NT2/D1 (cell line): ENCODE measurements at regions not wholly inside any gene's neighbourhood (a gene's known extent, or its start where the extent isn't known, plus 50 kb on each side); places are given as distances from the start of the nearest gene placed in this dataset.

ENCODE experiments used
- SUZ12 ChIP-seq: IDR thresholded peaks from 2 replicates; pipeline ENCODE4 v1.6.1; 2011; ENCODE audit not compliant: insufficient read length, insufficient read depth; ENCODE audit errors: extremely low read depth
- YY1 ChIP-seq: IDR thresholded peaks from 2 replicates; pipeline ENCODE4 v1.6.1; 2011; ENCODE audit not compliant: insufficient read length, insufficient read depth
- ZNF274 ChIP-seq: IDR thresholded peaks from 2 replicates; pipeline ENCODE4 v1.6.1; 2011; ENCODE audit warnings: mild to moderate bottlenecking, low read depth, low read length

DNA sequence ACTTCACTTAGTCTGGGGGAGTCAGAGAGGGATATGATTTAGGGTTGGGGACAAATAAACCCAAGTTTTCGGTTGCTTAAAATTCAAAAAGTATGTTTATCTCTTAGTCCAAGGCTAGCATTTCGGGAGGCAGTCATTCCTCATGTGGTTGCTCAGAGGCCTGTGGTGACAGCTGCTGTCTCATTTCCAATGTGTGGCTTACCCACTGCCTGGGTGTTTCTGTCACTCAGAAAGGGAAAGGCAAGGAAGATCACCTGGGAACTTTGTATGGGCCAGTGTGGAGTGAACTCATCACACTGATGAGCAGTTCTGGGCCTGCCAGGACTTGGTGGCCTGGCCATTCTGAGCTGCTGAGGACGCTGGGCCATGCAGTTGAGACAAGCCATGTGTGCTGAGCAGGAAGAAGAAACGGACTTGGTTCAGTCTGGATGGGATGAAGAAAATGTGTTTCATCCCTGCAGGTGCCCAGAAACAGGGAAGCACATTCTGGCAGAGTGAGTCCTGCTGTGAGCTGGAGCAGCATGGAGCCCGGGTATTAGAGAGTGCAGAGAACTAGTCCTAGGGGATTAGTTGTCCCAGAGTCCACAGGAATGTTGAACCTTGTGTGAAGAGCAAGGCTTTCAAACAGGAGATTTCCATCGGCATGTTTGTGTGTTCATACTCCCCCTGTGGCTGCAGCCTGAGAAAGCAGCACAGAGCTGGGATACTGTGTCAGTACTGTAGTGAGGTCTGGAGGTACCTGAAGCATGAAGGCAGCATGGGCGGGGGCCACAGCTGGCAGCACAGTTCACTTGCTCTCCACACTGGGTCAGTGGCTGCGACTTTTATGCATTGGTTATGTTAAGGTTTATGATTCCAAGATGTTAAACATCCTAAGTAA is 211.1 kb upstream of the IGFBP3 start:
- TF ChIP-seq ZNF274 = no peak
- TF ChIP-seq YY1 = no peak
- TF ChIP-seq SUZ12 = no peak
